ENCODE measurements at regions not wholly inside any gene's neighbourhood (a gene's known extent, or its start where the extent isn't known, plus 50 kb on each side); places are given as distances from the start of the nearest gene placed in this dataset.
A peak's percentile ranks its signal among the peaks of the same experiment; 100 is the strongest.

DNA sequence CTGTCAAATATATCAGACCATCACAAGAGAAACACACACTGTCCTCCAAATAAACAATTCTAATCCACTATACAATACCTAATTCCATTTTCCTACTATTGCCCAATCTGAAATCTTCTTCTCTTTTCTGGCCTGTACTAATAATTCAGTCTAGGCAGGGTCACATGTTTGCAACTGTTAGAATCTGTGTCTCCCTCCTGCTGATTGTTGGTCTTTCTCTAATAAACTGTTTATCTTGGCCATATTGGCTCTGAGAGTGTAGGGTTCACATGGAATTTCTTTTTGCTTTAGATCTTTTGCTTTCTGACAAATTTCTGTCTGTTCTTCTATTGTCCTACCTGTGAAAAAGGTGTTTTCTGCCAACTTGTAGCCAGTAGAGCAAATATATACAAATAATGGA is 319.9 kb upstream of the ADAMTS5 start:
- TF ChIP-seq POLR2AphosphoS5 (IDR thresholded peaks at IDR 0.05; ENCODE audit: insufficient read depth in 1 of 2, low read depth in 1 of 2) (no peak), POLR2A (IDR thresholded peaks at IDR 0.05) (no peak)
- TF ChIP-seq, protein P1, sequence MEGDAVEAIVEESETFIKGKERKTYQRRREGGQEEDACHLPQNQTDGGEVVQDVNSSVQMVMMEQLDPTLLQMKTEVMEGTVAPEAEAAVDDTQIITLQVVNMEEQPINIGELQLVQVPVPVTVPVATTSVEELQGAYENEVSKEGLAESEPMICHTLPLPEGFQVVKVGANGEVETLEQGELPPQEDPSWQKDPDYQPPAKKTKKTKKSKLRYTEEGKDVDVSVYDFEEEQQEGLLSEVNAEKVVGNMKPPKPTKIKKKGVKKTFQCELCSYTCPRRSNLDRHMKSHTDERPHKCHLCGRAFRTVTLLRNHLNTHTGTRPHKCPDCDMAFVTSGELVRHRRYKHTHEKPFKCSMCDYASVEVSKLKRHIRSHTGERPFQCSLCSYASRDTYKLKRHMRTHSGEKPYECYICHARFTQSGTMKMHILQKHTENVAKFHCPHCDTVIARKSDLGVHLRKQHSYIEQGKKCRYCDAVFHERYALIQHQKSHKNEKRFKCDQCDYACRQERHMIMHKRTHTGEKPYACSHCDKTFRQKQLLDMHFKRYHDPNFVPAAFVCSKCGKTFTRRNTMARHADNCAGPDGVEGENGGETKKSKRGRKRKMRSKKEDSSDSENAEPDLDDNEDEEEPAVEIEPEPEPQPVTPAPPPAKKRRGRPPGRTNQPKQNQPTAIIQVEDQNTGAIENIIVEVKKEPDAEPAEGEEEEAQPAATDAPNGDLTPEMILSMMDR (IDR thresholded peaks at IDR 0.05), result no peak
- Histone ChIP-seq H3K4me1 (peaks cover 7% of the 10 kb centered on the region), H3K27ac (no peak overlapping the region), H3K9me3 (no peaks in the 10 kb centered on the region), H3K4me3 (no peak overlapping the region), H3K27me3 (no peaks in the 10 kb centered on the region), H3K36me3 (no peaks in the 10 kb centered on the region)
- DNase-seq (ENCODE audit: extremely low spot score in 2 of 2), result no peak
- intact Hi-C loops (cut with DNase I), result no loop called here

- H3K27me3 ChIP-seq, result no peaks in the 10 kb centered on the region
- H3K4me1 ChIP-seq, result no peaks in the 10 kb centered on the region
- H3K27ac ChIP-seq, result peak overlapping the region; percentile 25
- no peak overlapping the region for H3K4me3 ChIP-seq
- intact Hi-C loops (cut with DNase I), result no loop called here
- no peaks in the 10 kb centered on the region for H3K9me3 ChIP-seq
- TF ChIP-seq, protein P1 (IDR thresholded peaks at IDR 0.05), result no peak
- TF ChIP-seq POLR2A (IDR thresholded peaks at IDR 0.05) (no peak), POLR2AphosphoS5 (IDR thresholded peaks at IDR 0.05; ENCODE audit: insufficient read depth in 1 of 2, low read depth in 1 of 2) (no peak)
- no peaks in the 10 kb centered on the region for H3K36me3 ChIP-seq
- no peak for DNase-seq (ENCODE audit: extremely low spot score in 2 of 2)
Observed at GRCh38 chr21:27277110-27277509, 310.2 kb upstream of the ADAMTS5 start.

- H3K27ac ChIP-seq, result no peak overlapping the region
Observed at GRCh38 chr21:27275294-27275927, 308.5 kb upstream of the ADAMTS5 start.

DNA sequence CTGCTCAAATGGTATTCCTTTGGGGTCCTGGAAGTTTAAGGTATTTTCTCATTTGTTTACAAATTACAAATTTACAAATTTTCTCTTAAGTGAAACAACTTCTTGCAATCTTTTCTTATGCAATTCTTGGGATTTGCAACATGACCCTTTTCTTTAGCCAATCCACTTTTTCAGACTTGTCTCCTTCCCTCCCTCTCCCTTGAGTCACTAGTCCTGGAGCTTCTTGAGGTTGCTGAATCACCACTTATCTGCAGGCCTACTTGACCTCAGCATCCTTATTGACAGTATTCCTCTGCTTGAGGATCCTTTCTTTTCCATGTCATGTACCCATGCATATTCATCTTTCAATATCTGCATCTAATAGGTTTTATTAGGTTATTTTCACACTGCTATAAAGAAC is 302.8 kb upstream of the ADAMTS5 start:
- Histone ChIP-seq H3K4me3 (no peak overlapping the region), H3K4me1 (peaks cover 33% of the 10 kb centered on the region), H3K27me3 (no peaks in the 10 kb centered on the region), H3K36me3 (no peaks in the 10 kb centered on the region), H3K27ac (peak overlapping the region; percentile 53), H3K9me3 (no peaks in the 10 kb centered on the region)
- intact Hi-C loops (cut with DNase I), result no loop called here
- DNase-seq (ENCODE audit: extremely low spot score in 2 of 2), result no peak
- no peak for TF ChIP-seq POLR2AphosphoS5 (IDR thresholded peaks at IDR 0.05; ENCODE audit: insufficient read depth in 1 of 2, low read depth in 1 of 2)

More at GRCh38 chr21:27275294-27275927, 308.5 kb upstream of the ADAMTS5 start:
- H3K27me3 ChIP-seq, result no peaks in the 10 kb centered on the region
- TF ChIP-seq POLR2AphosphoS5 (IDR thresholded peaks at IDR 0.05; ENCODE audit: insufficient read depth in 1 of 2, low read depth in 1 of 2) (no peak), POLR2A (IDR thresholded peaks at IDR 0.05) (no peak)
- TF ChIP-seq, protein P1 (IDR thresholded peaks at IDR 0.05), result no peak
- H3K4me3 ChIP-seq, result no peak overlapping the region
- DNase-seq (ENCODE audit: extremely low spot score in 2 of 2), result no peak
- H3K9me3 ChIP-seq, result no peaks in the 10 kb centered on the region
- H3K4me1 ChIP-seq, result peaks cover 3% of the 10 kb centered on the region
- intact Hi-C loops (cut with DNase I), result no loop called here
- H3K36me3 ChIP-seq, result no peaks in the 10 kb centered on the region

DNA sequence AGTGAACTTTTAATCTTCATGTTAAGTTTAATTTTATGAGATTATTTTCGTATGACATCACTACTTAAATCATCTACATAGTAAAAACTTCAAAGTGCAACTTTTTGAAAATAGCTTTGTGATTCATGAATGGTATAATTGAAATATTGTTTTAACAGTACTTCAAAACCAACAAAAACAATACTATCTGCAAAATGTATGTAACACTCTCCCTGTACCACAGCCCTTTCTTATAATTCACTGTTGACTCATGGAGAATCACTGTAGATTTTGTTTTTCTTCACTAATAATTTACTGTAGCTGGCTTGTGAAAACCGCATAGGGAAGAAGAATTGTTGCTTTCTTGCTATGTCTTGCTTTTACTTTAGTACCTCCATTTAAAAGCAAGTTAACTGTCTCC is 301.4 kb upstream of the ADAMTS5 start:
- intact Hi-C loops (cut with DNase I), result no loop called here
- no peak overlapping the region for H3K4me3 ChIP-seq
- H3K9me3 ChIP-seq, result no peaks in the 10 kb centered on the region
- TF ChIP-seq, protein P1 (IDR thresholded peaks at IDR 0.05), result no peak
- TF ChIP-seq POLR2AphosphoS5 (IDR thresholded peaks at IDR 0.05; ENCODE audit: insufficient read depth in 1 of 2, low read depth in 1 of 2) (no peak), POLR2A (IDR thresholded peaks at IDR 0.05) (no peak)
- H3K4me1 ChIP-seq, result peaks cover 33% of the 10 kb centered on the region
- DNase-seq (ENCODE audit: extremely low spot score in 2 of 2), result no peak
- H3K27ac ChIP-seq, result peak overlapping the region; percentile 17
- H3K27me3 ChIP-seq, result no peaks in the 10 kb centered on the region
- H3K36me3 ChIP-seq, result no peaks in the 10 kb centered on the region

Data from vagina (tissue), 2 donors.